Adrenal gland (tissue), 9 donors: ENCODE measurements at regions not wholly inside any gene's neighbourhood (a gene's known extent, or its start where the extent isn't known, plus 50 kb on each side); places are given as distances from the start of the nearest gene placed in this dataset.
A peak's percentile ranks its signal among the peaks of the same experiment; 100 is the strongest.

Source experiments
- DNase-seq, 7 donors: peaks; one replicate each; pipeline ENCODE4 v3.0.0-alpha.2; 2019 to 2020
- H3K27ac ChIP-seq, 5 donors: fragments of 200-600 bp; sonication (generic) in 4 of 5; 1 replicate in 3 of 5; 2 replicates in 2 of 5; pipeline versions ENCODE4 v1.5.1 to v1.8.0; 2016 to 2020; ENCODE audit warnings: mild to moderate bottlenecking in 1 of 5
- H3K27me3 ChIP-seq: fragments of 200-600 bp; 2 replicates; pipeline ENCODE4 v1.8.0; 2021
- H3K36me3 ChIP-seq, 2 donors: fragments of 200-600 bp; replicated peaks in 1 of 2; 1 replicate in 1 of 2; 2 replicates in 1 of 2; pipeline versions ENCODE4 v1.5.1 to v1.8.0; 2018 to 2022
- H3K4me1 ChIP-seq, 2 donors: fragments of 200-600 bp; replicated peaks in 1 of 2; 1 replicate in 1 of 2; 2 replicates in 1 of 2; pipeline versions ENCODE4 v1.5.1 to v1.8.0; 2018 to 2021
- H3K4me3 ChIP-seq, 4 donors: fragments of 200-600 bp; sonication (generic) in 3 of 4; one replicate each; pipeline ENCODE4 v1.5.1; 2016 to 2018
- H3K9me3 ChIP-seq, 3 donors: fragments of 200-600 bp; sonication (generic) in 1 of 3; replicated peaks in 1 of 3; 1 replicate in 2 of 3; 2 replicates in 1 of 3; pipeline versions ENCODE4 v1.5.1 to v1.8.0; 2016 to 2021
- CTCF ChIP-seq, 6 experiments: fragments of 450-650 bp in 4 of 6; fragments of 200-600 bp in 2 of 6; sonication (generic) in 1 of 6; IDR thresholded peaks; 1 replicate in 5 of 6; 2 replicates in 1 of 6; pipeline versions ENCODE4 v1.5.1 to v1.8.0; 2016 to 2021; ENCODE audit warnings: antibody characterized with exemption in 6 of 6, mild to moderate bottlenecking in 2 of 6, moderate library complexity in 1 of 6
- POLR2A ChIP-seq, 2 donors: fragments of 450-650 bp; IDR thresholded peaks; one replicate each; pipeline ENCODE4 v1.6.1; 2017; ENCODE audit warnings: antibody characterized with exemption in 2 of 2, mild to moderate bottlenecking in 2 of 2, moderate library complexity in 1 of 2
- WGBS, 4 donors: extraction: QIAGEN DNeasy Blood & Tissue Kit in 2 of 4; methylation state at CpG; one replicate each; pipeline versions ENCODE4 v1.1.5 to v1.1.7; 2013 to 2017; 5-methylcytosine and 5-hydroxymethylcytosine counted together
- intact Hi-C, 2 donors: fragments of 100-400 bp; cut with DNase I; formaldehyde crosslinking; loops; one replicate each; pipeline versions ENCODE4 v1.14.1 to v1.15.0; 2022 to 2023
- donor health status: healthy with polysubstance abuse.
- donor health status: Bipolar disorder and iron deficiency.
- donor health status: DM: yes; HTN: yes; CAD: no.
- donor health status: DM: no; HTN: no; CAD: no.
- donor health status: DM: no; HTN: no; CAD: no.

GRCh38 chr3:34256791-34257190, 458.4 kb downstream of the PDCD6IP start:
- Histone ChIP-seq H3K4me3 (no peak overlapping the region), H3K4me1 (no peaks in the 10 kb centered on the region), H3K27ac (no peak overlapping the region), H3K36me3 (no peaks in the 10 kb centered on the region), H3K9me3 (no peaks in the 10 kb centered on the region), H3K27me3 (no peaks in the 10 kb centered on the region)
- intact Hi-C loops, result no loop called here
- TF ChIP-seq POLR2A (IDR thresholded peaks at IDR 0.05) (no peak), CTCF (IDR thresholded peaks at IDR 0.05) (no peak)
- 24 to 59% (median 53%) methylated on average over 2 of the region's 2 CpGs for WGBS, 4 donors
- no peak for DNase-seq

GRCh38 chr3:34258271-34258998, 460.0 kb downstream of the PDCD6IP start:
- H3K9me3 ChIP-seq, result no peaks in the 10 kb centered on the region
- no peaks in the 10 kb centered on the region for H3K27me3 ChIP-seq
- H3K27ac ChIP-seq, result no peak overlapping the region
- TF ChIP-seq POLR2A (IDR thresholded peaks at IDR 0.05) (no peak), CTCF (IDR thresholded peaks at IDR 0.05) (no peak)
- intact Hi-C loops, result no loop called here
- DNase-seq, result no peak
- H3K36me3 ChIP-seq, result no peaks in the 10 kb centered on the region
- 64 to 93% (median 72%) methylated on average over 2 of the region's 2 CpGs for WGBS, 4 donors
- H3K4me3 ChIP-seq, result no peak overlapping the region
- H3K4me1 ChIP-seq, result no peaks in the 10 kb centered on the region

- no peaks in the 10 kb centered on the region for H3K4me1 ChIP-seq
- no peak overlapping the region for H3K27ac ChIP-seq
- peak; percentile 36 to 77 (median 56) for DNase-seq
- intact Hi-C loops, result loop anchor here in 1 of 2 donors (10.0 kb wide), 1 partner anchor 424 kb away; no protein-coding TSS in a partner anchor
- no peaks in the 10 kb centered on the region for H3K27me3 ChIP-seq
- no peak overlapping the region for H3K4me3 ChIP-seq
- TF ChIP-seq CTCF (IDR thresholded peaks at IDR 0.05) (peak; percentile 25 to 57 (median 49)), POLR2A (IDR thresholded peaks at IDR 0.05) (no peak)
- H3K9me3 ChIP-seq, result no peaks in the 10 kb centered on the region
- WGBS, 4 donors, result 67 to 89% (median 88%) methylated on average over 2 of the region's 2 CpGs
- no peaks in the 10 kb centered on the region for H3K36me3 ChIP-seq
Measured at GRCh38 chr3:34260271-34261000, 462.0 kb downstream of the PDCD6IP start.

GRCh38 chr3:34261001-34261385, 462.6 kb downstream of the PDCD6IP start:
- no peak for DNase-seq
- H3K27ac ChIP-seq, result no peak overlapping the region
- no peak overlapping the region for H3K4me3 ChIP-seq
- no peaks in the 10 kb centered on the region for H3K4me1 ChIP-seq
- intact Hi-C loops, result loop anchor here in 1 of 2 donors (10.0 kb wide), 1 partner anchor 424 kb away; no protein-coding TSS in a partner anchor
- 63 to 78% (median 76%) methylated on average over 1 of the region's 1 CpG for WGBS, 4 donors
- no peaks in the 10 kb centered on the region for H3K9me3 ChIP-seq
- no peaks in the 10 kb centered on the region for H3K27me3 ChIP-seq
- TF ChIP-seq POLR2A (IDR thresholded peaks at IDR 0.05) (no peak), CTCF (IDR thresholded peaks at IDR 0.05) (no peak)
- no peaks in the 10 kb centered on the region for H3K36me3 ChIP-seq
